HG03139 (cell line): ENCODE measurements at regions not wholly inside any gene's neighbourhood (a gene's known extent, or its start where the extent isn't known, plus 50 kb on each side); places are given as distances from the start of the nearest gene placed in this dataset.
"Not testable (repeated sequence)": the region's sequence is repeated elsewhere in the genome, so short reads cannot be mapped to it uniquely, and the experiment has no call there.

Source experiments
- ATAC-seq: cut with Tn5 transposase; IDR thresholded peaks from one replicate; pipeline ENCODE4 v1.9.1; 2021; ENCODE audit not compliant: unreplicated experiment

- ATAC-seq = no peak
Measured at GRCh38 chr2:180618570-180618969, 361.8 kb upstream of the UBE2E3 start.

- ATAC-seq = no peak
Measured at GRCh38 chr2:180614776-180615175, 365.6 kb upstream of the UBE2E3 start.

GRCh38 chr2:180609626-180610340 lies 370.6 kb upstream of the UBE2E3 start:
- ATAC-seq = no peak

GRCh38 chr2:180607514-180608049 lies 372.8 kb upstream of the UBE2E3 start:
- ATAC-seq = no peak

- no peak for ATAC-seq
Measured at GRCh38 chr2:180604077-180604476, 376.3 kb upstream of the UBE2E3 start.

GRCh38 chr2:180601016-180601415 lies 379.4 kb upstream of the UBE2E3 start:
- no peak for ATAC-seq

- no peak for ATAC-seq
Measured at GRCh38 chr2:180599804-180600203, 380.6 kb upstream of the UBE2E3 start.

GRCh38 chr2:180597179-180597578 lies 383.2 kb upstream of the UBE2E3 start:
- no peak for ATAC-seq

- ATAC-seq = no peak
Measured at GRCh38 chr2:180596453-180596852, 384.0 kb upstream of the UBE2E3 start.

GRCh38 chr2:180591947-180592346 lies 388.5 kb upstream of the UBE2E3 start:
- no peak for ATAC-seq

GRCh38 chr2:180591093-180591781 lies 389.2 kb upstream of the UBE2E3 start:
- not testable (repeated sequence) for ATAC-seq

GRCh38 chr2:180583441-180584140 lies 396.8 kb upstream of the UBE2E3 start:
- ATAC-seq = no peak

- ATAC-seq = no peak
Measured at GRCh38 chr2:180579388-180579787, 401.0 kb upstream of the UBE2E3 start.

GRCh38 chr2:180578441-180578840 lies 402.0 kb upstream of the UBE2E3 start:
- no peak for ATAC-seq

- ATAC-seq = no peak
Measured at GRCh38 chr2:180577567-180577966, 402.8 kb upstream of the UBE2E3 start.

- ATAC-seq = no peak
Measured at GRCh38 chr2:180573951-180574350, 406.5 kb upstream of the UBE2E3 start.

GRCh38 chr2:180572346-180572745 lies 408.1 kb upstream of the UBE2E3 start:
- no peak for ATAC-seq

GRCh38 chr2:180571559-180571958 lies 408.8 kb upstream of the UBE2E3 start:
- no peak for ATAC-seq

GRCh38 chr2:180570864-180571263 lies 409.5 kb upstream of the UBE2E3 start:
- no peak for ATAC-seq

GRCh38 chr2:180564051-180564450 lies 416.4 kb upstream of the UBE2E3 start:
- no peak for ATAC-seq

GRCh38 chr2:180562378-180562777 lies 418.0 kb upstream of the UBE2E3 start:
- ATAC-seq = no peak

- ATAC-seq = no peak
Measured at GRCh38 chr2:180559771-180560170, 420.6 kb upstream of the UBE2E3 start.
